ENCODE measurements at regions not wholly inside any gene's neighbourhood (a gene's known extent, or its start where the extent isn't known, plus 50 kb on each side); places are given as distances from the start of the nearest gene placed in this dataset.

DNA sequence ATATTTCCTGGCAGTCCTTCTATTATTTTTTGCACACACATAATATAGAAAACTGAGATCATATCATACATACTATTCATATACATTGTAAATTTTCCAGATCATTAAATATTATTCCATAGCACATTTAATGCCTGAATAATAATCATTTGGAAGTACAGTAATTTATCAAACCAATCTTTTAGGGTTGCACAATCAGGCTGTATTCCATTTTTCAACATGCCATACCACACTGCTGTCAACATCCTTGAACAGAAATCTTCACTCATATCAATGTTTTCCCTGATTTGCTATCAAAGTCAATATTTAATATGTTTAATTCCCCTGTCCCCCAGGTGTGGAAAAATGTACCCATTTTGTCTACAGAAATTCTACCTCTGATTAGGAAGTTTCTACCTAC, 122.7 kb upstream of the ADGRF1 start:
- Histone ChIP-seq H3K4me1 (ENCODE audit: insufficient read depth, low read length) (peaks cover 27% of the 10 kb centered on the region), H4K20me1 (ENCODE audit: insufficient read depth, low read length) (no peaks in the 10 kb centered on the region), H3K9ac (ENCODE audit: insufficient read depth, low read depth, low read length) (no peak overlapping the region), H3K27ac (ENCODE audit: extremely low read length, insufficient read depth, low read length) (no peak overlapping the region), H3K79me2 (ENCODE audit: insufficient read depth, low read length) (no peaks in the 10 kb centered on the region), H3K4me3 (replicated peaks in 1 of 3; ENCODE audit: insufficient read depth in 1 of 3, low read depth in 2 of 3, low read length in 3 of 3) (no peak overlapping the region), H3K36me3 (replicated peaks in 1 of 2; ENCODE audit: control insufficient read depth in 1 of 2, insufficient read depth in 2 of 2, low read length in 2 of 2) (no peaks in the 10 kb centered on the region), H3K9me3 (ENCODE audit: low read length) (no peaks in the 10 kb centered on the region), H3K4me2 (ENCODE audit: low read depth, low read length) (no peak overlapping the region), H3K27me3 (ENCODE audit: control insufficient read depth in 1 of 2, insufficient read depth in 2 of 2, low read length in 2 of 2) (no peaks in the 10 kb centered on the region), H2AFZ (ENCODE audit: low read length) (no peak overlapping the region)
- TF ChIP-seq SRF (IDR thresholded peaks at IDR 0.05; ENCODE audit: low read depth, low read length) = no peak
- TF ChIP-seq CEBPB (IDR thresholded peaks at IDR 0.05; ENCODE audit: borderline replicate concordance, low read depth, low read length) = peak; percentile 58
- TF ChIP-seq, protein P1, sequence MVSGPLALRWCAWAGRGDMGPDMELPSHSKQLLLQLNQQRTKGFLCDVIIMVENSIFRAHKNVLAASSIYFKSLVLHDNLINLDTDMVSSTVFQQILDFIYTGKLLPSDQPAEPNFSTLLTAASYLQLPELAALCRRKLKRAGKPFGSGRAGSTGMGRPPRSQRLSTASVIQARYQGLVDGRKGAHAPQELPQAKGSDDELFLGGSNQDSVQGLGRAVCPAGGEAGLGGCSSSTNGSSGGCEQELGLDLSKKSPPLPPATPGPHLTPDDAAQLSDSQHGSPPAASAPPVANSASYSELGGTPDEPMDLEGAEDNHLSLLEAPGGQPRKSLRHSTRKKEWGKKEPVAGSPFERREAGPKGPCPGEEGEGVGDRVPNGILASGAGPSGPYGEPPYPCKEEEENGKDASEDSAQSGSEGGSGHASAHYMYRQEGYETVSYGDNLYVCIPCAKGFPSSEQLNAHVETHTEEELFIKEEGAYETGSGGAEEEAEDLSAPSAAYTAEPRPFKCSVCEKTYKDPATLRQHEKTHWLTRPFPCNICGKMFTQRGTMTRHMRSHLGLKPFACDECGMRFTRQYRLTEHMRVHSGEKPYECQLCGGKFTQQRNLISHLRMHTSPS (CRISPR knock-in tag; IDR thresholded peaks at IDR 0.05; ENCODE audit: low read depth) = no peak
- ATAC-seq = no peak
- in situ Hi-C loops (cut with HindIII; ENCODE audit: extremely low pct_ligation_motif_present, low pct_unique_long_range_greater_than_20kb) (no loop called here), intact Hi-C loops (cut with micrococcal nuclease; ENCODE audit: unreplicated experiment) (no loop called here)
- CTCF ChIA-PET (ENCODE audit: low intra/inter-chr PET ratio, low total read pairs) = no interaction called here
- no TSS peak for BruUV-seq (replicated peaks)
- FAIRE-seq = no peak
- DNase-seq (ENCODE audit: low spot score) = no peak
- POLR2A ChIA-PET = no interaction called here

DNA sequence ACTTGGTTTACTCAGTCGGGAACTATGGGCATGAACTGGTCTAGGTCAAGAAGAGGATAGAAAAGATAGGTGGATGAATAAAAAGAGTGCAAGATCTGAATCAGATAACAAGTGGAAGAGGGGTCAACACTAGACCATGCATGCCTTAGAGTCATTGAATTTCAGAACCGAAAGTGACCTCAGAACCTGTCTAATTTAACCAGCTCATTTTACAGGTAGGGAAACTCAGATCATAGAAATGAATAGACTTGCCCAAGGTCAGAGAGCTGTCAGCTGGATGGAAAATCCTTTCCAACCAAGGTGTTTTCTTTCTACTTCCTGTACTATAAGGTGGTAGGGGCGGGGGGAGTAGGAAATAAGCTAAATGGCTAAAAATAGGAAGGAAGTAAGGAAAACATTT, 121.4 kb upstream of the ADGRF1 start:
- intact Hi-C loops (cut with micrococcal nuclease; ENCODE audit: unreplicated experiment) = no loop called here
- CTCF ChIA-PET (ENCODE audit: low intra/inter-chr PET ratio, low total read pairs) = no interaction called here
- no TSS peak for BruUV-seq (replicated peaks)
- WGBS (ENCODE audit: low lambda C conversion rate) = 73% methylated on average over 3 of the region's 3 CpGs
- H3K4me3 ChIP-seq (replicated peaks in 1 of 3; ENCODE audit: insufficient read depth in 1 of 3, low read depth in 2 of 3, low read length in 3 of 3) = no peak overlapping the region
- no peaks in the 10 kb centered on the region for H3K36me3 ChIP-seq (replicated peaks in 1 of 2; ENCODE audit: control insufficient read depth in 1 of 2, insufficient read depth in 2 of 2, low read length in 2 of 2)
- H3K27me3 ChIP-seq (ENCODE audit: control insufficient read depth in 1 of 2, insufficient read depth in 2 of 2, low read length in 2 of 2) = no peaks in the 10 kb centered on the region
- POLR2A ChIA-PET = no interaction called here
- no peak for TF ChIP-seq NR2C2 (CRISPR knock-in tag; IDR thresholded peaks at IDR 0.05; ENCODE audit: borderline replicate concordance)
- H3K4me1 ChIP-seq (ENCODE audit: insufficient read depth, low read length) = peaks cover 26% of the 10 kb centered on the region
- no peaks in the 10 kb centered on the region for H3K79me2 ChIP-seq (ENCODE audit: insufficient read depth, low read length)
- H2AFZ ChIP-seq (ENCODE audit: low read length) = no peak overlapping the region
- no peaks in the 10 kb centered on the region for H4K20me1 ChIP-seq (ENCODE audit: insufficient read depth, low read length)
- ATAC-seq (no peak), DNase-seq (ENCODE audit: low spot score) (no peak), FAIRE-seq (no peak)
- in situ Hi-C loops (cut with HindIII; ENCODE audit: extremely low pct_ligation_motif_present, low pct_unique_long_range_greater_than_20kb) = no loop called here
- no peak overlapping the region for H3K27ac ChIP-seq (ENCODE audit: extremely low read length, insufficient read depth, low read length)
- no peak overlapping the region for H3K9ac ChIP-seq (ENCODE audit: insufficient read depth, low read depth, low read length)
- no peak overlapping the region for H3K4me2 ChIP-seq (ENCODE audit: low read depth, low read length)
- H3K9me3 ChIP-seq (ENCODE audit: low read length) = no peaks in the 10 kb centered on the region
